Fibroblast of skin of left biceps (primary cell): ENCODE measurements at regions not wholly inside any gene's neighbourhood (a gene's known extent, or its start where the extent isn't known, plus 50 kb on each side); places are given as distances from the start of the nearest gene placed in this dataset.

Experiments used
- DNase-seq, 2 experiments: peaks; one replicate each; pipeline ENCODE4 v3.0.0-alpha.2; 2013; ENCODE audit warnings: low read depth in 2 of 2

- DNase-seq = no peak
Measured at GRCh38 chr21:43317959-43318358, 109.0 kb downstream of the SIK1 start.

GRCh38 chr21:43317254-43317748 is 109.6 kb downstream of the SIK1 start:
- no peak for DNase-seq

- DNase-seq = no peak
Measured at GRCh38 chr21:43316156-43316845, 110.6 kb downstream of the SIK1 start.

DNA sequence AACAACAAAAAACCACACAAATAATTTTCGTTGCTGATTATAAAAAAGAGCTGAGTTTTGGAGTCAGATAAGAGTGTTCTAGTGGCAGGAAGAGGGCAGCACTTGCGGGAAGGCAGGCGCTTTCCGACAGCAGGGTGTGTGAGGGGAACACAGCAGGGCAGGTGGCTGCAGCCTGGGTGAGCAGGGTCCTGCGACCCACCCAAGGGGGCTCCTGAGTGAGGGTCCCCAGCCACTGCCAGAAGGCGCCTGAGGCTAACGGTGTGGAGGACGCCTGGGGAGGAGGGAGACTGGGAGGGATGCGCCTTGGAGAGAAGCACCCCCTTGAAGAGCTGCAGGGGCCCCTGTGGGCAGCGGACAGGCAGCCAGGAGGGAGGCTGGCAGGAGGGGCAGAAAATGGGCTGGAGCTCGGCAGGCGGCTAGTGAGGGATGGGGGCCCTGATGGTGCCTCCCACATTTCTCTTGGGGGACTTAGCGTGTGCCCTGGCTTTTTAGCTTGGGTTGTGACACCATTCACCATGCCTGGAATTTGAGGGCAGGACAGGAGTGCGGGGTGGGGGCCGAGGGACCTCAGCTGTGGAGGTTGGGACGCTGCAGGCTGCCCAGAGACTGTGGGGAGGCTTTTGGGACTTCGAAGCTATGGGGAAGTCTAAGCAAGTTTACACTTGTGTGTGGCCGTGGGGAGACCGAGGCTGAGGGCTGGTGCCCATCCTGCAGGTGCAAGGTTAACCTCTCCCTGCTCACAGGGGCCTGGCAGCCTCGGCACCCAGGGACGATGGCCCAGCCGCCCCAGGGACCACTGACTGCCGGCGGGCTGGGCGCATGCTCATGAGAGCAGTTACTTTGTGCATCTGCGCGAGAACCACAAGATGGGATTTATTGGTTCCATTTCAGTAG is 111.4 kb downstream of the SIK1 start:
- DNase-seq = no peak

- no peak for DNase-seq
Measured at GRCh38 chr21:43313939-43314405, 113.0 kb downstream of the SIK1 start.

DNA sequence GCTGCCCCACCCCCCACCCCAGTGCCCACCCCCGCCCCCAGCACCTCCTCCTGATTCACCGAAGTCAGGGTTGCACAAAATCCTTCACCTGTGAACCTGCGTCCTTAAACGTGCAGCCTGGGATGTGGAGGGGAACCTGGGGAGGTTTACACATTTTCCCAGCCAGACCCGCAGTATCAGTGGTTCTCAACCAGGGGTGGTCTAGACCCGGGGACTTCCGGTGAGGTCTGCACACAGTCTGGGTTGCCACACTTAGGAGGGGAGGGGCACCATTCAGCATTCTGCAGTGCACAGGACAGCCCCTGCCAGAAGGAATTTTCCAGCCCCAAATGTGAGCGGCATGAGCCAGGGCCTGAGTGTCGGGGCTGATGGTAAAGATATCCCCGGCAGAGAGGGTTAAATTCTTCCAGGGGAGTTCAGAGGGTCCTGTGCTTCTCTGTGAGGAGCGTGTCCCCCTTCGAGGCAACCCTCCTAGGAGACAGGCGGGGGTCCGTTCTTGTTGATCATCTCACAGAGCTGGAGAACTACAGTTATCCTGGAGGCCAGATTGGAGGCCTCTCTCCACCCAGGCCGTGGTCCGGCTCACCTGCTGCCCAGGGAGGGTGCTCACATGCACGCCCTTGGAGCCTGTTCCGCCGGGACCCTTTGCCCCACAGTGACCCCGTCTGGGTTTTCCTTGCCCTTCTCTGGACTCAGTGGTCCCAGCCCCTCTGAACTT is 113.6 kb downstream of the SIK1 start:
- no peak for DNase-seq

DNA sequence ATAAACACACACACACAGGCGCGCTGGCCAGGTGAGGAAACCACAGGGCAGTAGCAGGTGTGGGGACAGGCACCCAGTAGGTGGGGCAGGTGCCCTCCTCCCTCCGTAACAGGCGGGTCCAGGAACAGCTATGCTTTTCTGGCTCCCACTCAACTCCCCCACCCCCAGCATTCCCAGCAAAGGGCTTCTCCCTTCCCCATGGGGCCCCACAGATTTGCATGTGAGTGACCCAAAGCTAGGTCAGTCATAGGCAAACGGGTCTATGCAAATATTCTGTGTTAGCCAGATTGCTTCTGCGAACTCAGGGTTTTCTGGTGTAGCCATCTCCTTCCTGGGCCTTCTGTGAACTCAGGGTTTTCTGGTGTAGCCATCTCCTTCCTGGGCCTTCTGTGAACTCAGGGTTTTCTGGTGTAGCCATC is 114.2 kb downstream of the SIK1 start:
- DNase-seq = no peak

GRCh38 chr21:43312011-43312410 is 114.9 kb downstream of the SIK1 start:
- DNase-seq = no peak

DNA sequence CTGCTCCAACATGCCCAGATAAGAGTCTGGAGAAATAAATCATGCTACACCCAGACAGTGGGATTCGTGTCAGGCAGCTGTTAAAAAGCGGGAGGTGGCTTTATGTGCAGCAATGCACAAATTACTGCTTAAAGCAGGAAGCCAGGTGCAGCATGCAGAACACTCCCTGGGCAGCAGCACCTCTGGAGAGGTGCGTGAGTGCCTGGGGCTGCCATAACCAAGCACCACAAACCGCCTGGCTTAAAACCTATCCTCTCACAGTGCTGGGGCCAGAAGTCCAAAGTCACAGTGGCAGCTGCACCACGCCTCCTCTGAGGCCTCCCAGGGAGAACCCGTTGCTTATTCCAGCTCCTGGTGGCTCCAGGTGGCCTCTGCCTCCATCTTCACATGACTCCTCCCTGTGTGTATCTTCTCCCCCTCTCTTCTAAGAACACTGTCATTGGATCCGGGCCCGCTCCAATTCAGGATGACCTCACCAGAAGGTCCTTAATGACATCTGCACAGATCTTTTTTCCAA is 115.6 kb downstream of the SIK1 start:
- no peak for DNase-seq

DNA sequence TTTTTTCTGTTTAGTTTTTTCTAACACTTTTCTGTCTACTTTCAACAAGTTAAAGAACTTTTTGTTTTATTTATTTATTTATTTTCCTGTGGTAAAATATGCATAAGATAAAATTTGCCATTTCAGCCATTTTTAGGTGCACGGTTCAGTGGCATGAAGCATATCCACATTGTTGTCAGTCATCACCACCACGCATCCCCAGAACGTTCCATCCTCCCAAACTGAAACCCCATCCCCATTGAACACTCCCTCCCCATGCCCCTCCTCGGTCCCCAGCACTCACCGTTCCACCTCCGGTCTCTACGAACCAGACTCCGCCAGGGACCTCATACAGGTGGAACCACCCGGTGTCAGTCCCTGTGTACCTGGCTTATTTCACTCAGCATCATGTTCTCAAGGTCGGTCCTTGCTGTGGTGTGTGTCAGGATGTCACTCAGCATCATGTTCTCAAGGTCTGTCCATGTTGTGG is 118.1 kb downstream of the SIK1 start:
- DNase-seq = no peak

DNA sequence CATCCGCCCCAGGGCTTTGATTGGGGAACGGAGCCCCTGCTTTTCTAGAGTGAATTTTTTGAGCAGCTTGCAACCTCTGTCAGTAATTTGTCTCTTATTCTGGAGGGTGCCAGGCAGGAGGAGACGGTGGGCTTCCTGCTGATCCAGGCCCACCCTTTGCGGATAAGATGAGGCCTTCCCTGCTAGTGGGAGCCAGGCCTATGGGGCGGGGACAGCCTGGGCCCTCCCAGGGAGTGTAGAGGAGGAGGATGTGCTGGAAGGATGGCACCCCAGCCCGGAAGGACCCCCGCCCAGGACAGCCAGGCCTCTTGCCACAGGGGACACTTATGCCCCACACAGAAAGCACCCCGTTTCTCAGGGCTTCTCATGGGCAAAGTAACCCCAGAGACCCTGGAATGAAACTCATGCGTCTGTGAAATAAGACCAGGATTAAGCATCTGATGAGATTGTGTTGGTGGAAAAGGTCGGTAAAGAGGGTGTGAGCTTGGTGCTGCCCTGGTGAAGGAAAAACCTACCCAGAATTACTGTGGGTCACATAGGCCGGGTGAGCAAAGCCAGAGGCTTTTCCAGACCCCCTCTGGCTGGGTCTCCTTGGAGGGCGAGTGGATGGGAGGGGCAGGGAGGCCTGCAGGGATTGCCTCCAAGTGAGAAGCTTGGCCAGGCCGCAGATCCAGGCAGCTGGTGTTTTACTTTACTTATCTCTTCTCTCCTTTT is 118.7 kb downstream of the SIK1 start:
- no peak for DNase-seq

DNA sequence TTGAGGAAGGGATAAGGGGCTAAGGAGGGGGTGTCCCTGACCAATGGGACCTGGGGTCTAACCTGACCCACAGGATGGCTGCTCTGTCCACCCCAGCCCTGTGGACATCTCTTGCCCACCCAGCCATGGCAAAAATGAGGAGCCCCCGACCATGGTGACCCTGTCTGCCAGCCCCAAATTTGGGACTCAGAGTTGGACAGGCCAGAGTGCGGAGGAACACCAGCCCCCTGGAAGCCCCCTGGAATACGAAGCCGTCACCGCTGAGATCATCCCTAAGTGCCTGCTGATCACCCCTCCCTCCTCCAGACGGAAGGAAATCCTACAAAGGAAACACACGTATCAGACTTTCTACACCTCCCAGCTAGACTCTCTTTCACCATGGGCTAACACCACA is 119.3 kb downstream of the SIK1 start:
- DNase-seq = no peak

DNA sequence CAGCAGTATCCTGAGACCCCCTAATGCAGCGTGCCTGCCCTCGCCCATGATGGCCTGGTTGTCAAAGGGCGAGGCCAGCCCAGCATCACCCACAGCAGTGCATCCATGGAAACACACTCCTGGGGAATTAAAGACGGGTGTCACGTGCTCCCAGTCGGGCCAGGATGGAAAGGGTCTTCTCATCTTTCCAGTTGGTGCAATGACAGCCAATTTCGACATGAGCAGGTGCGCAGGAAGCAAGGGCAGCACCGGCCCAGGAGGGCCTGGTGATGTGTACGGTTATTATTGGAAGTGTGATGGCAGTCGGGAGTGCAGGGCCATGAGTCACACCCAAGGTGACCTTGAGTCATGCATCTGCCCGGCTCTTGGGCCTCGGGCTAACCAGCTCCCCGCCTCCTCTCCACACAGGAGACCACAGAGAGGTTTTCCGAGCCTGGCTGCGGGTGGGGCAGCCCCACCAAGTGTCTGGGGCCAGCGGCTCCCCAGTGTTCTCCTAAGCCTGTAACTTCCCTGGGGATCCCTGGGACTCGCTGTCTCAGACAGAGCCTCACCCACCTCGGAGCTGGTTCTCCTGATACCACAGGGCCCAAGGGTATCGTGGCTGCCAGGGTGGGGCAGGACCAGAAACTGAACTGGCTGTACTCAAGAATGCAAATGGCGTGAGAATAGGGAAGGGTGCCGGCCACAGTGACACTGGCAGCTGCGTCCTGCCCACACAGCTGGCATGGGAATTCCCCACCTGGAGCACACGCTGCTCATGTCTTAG is 119.8 kb downstream of the SIK1 start:
- DNase-seq = no peak

DNA sequence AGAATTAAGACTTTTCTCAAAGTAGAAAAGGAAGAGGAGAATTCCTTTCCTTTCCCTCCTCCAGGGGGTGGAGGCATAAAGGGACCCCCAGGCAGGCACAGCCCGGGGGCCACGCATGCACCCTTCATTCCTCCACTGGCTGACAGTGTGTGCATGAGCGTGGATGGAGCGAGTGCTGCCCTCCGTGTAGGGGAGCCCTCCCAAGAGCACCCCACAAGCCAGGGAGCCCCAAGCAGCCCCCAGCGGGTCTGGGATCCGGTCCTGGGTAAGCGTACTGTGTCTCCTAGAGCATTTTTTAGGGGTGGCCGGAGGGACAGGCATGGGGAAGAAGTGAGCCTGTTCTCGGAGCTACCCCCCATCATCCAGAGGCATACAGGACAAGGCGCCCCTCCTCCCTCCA is 120.5 kb downstream of the SIK1 start:
- no peak for DNase-seq

DNA sequence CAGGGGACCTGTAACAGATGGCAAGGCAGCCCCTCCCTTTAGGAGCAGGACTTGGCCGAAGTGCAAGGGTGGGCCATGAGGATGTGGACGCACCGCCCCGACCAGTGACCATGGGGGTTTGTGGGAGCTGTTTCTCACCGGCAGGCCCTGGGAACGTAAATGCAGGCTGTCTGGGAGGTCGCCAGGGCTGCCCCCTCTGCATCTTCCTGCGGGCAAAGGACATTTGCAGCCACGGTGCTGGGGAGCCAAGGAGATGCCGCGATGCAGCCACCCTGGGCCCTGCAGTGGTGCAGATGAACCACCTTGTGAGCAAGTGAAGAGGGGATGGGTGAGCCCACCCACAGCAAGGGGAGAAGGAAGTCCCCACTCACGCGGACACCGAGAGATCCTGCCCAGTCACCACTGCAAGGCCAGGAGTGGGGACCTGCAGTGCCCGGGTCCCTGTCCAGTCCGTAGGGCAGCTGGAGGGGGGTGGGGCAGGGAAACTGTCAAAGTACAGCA is 121.1 kb downstream of the SIK1 start:
- no peak for DNase-seq

DNA sequence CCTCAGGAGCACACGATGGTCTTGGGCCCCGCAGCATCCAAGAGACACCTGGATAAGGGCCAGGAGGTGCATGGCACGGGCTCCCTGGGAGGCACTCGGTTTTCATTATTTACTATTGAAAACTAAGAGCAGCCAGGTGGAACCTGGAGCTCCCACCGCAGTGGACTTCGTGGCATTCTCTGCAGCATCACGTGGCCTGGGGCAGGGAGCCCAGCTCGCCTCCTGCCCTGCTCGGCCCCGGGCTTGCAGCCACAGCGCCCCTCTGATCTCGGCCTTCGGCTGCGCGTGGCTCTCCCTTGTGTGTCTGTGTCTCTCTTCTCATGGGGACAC is 121.6 kb downstream of the SIK1 start:
- DNase-seq = no peak

DNA sequence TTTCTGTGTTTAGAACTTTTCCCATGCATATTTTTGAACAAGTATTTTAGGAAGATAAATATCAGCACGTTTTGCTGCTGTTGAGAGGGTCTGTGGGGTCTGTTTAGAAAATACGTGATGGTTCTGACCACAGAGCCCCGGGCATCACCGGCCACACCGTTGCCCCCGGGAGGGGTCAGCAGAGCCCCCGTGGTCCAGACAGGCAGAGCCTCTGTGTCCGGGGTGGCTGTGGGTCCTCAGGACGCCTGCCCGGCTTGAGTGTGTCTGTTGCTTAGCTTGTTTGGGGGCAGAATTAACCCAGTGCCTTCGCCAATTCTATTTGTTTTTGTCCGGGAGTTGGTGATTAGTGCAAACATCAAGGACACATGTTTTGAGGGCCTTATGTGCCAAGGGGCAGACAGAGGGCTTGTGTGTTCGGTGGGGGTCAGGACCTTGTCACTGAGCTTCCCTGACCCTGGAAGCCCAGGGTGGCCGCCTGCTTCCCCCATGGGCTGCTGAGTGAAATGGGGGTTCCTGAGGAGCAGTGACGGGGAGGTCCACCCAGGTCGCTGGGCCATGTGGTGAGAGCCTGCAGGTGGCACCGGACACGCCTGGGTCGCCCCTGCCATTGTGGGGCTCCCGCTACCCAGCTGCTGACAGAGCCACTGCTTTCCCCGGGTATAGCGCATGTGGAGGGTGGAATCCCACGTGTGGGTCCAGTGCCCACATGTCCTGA is 122.2 kb downstream of the SIK1 start:
- DNase-seq = no peak

DNA sequence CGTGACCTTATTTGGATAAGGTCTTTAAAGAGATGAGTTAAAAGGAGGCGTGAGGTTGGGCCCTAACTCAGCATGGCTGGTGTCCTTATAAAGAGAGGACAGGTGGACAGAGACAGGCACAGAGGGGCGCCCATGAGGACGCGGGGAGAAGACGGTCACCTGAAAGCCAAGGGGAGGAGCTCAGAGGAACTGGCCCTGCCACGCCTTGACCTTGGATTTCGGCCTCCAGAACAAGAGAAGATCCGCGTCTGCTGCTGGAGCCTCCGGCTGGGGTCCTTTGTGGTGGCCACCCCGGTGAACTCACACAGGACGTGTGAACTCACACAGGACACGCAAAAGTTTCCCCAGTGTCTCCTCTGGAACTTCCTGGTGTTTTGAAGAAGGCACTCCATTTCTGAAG is 122.7 kb downstream of the SIK1 start:
- DNase-seq = no peak

GRCh38 chr21:43303275-43304178 is 123.4 kb downstream of the SIK1 start:
- DNase-seq = no peak
